Middle frontal gyrus (tissue), 1 donor: ENCODE measurements at regions not wholly inside any gene's neighbourhood (a gene's known extent, or its start where the extent isn't known, plus 50 kb on each side); places are given as distances from the start of the nearest gene placed in this dataset.

ENCODE experiments used
- DNase-seq: peaks from one replicate; pipeline ENCODE4 v3.0.0-alpha.2; 2015; ENCODE audit warnings: low spot score; ENCODE audit errors: extremely low spot score

- no peak for DNase-seq
These were observed 67.7 kb upstream of the TBX3 start for GRCh38 chr12:114751712-114752111.

- DNase-seq = no peak
These were observed 66.9 kb upstream of the TBX3 start for GRCh38 chr12:114750917-114751316.

- no peak for DNase-seq
These were observed 65.1 kb upstream of the TBX3 start for GRCh38 chr12:114749065-114749464.

DNA sequence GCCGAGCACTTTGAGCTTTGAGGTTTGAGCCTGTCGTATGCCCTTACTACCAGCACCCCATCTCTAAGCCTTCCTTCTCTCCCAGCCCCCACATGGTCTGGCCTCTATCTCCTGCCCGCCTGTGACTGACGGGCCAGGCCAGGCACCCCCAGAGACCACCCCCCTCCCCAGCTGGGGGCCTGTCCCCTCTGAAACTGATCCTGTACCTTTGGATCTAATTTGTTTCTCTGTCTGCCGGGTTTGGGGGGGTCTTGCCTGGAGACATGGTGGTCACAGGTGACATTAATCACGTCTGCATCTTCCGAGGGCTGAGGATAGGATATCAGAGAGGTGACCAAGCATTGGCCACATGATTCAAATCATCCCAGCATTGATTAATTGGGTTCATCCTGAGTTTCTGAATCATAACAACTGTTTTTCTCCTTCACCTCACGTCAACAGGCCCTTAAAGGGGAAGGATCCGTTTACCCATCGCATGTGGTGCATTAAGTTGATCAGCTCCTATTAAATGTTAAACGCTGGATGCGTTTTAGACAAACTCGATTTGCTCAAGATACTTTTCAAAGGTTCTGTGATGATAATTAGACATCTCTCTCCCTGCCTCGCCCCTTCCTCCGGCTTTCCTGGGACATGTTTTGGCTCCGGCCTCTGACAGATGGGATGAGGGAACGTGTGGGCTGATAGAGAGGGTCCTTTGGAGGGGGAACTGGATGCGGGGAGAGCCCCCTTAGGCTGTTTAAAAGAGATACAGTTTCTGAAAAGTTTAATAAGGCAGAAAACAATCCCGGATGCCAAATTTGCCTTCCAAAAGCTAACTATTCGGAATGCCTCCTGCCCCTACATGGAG is 63.3 kb upstream of the TBX3 start:
- DNase-seq = no peak

GRCh38 chr12:114746297-114747011 is 62.5 kb upstream of the TBX3 start:
- no peak for DNase-seq

DNA sequence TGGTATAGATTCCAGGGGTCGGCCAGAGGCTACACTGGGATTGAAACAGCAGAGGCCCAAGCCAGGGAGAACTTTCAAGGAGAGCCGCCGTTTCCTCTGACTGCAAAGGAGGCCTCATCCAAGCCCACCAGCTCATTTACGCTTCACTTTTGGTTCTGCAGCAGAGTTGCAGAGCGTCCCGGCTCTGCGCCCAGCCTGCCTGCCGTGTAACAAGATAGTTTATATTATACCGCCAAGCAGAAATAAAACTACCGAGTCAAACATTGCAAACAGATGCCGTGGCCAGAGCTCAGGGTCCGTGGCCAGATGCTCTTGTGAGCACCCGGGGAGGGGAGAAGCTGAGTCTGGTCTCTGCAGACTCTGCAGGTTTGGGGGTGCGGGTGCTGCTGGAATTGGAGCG is 60.7 kb upstream of the TBX3 start:
- DNase-seq = no peak

- no peak for DNase-seq
These were observed 60.3 kb upstream of the TBX3 start for GRCh38 chr12:114744285-114744684.

- no peak for DNase-seq
These were observed 59.8 kb upstream of the TBX3 start for GRCh38 chr12:114743799-114744198.

DNA sequence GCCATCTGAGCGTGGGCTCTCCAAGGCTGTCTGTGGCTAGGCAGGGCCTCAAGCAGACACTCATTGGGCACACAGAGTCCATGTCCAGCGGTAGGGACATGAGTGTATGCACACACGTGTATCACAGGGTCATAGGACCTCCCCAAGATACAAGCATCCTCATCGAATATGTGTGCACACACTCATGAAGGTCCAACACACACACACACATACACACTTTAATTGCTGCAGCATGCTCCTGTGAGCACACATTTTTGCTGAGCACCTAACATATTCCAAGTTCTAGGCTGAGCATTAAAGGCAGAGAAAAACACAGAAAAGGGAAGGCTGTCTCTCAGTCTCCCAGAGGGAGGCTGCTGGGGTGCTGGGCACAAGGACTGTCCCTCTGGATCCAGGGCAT is 59.3 kb upstream of the TBX3 start:
- DNase-seq = no peak

- no peak for DNase-seq
These were observed 58.4 kb upstream of the TBX3 start for GRCh38 chr12:114742363-114742762.

DNA sequence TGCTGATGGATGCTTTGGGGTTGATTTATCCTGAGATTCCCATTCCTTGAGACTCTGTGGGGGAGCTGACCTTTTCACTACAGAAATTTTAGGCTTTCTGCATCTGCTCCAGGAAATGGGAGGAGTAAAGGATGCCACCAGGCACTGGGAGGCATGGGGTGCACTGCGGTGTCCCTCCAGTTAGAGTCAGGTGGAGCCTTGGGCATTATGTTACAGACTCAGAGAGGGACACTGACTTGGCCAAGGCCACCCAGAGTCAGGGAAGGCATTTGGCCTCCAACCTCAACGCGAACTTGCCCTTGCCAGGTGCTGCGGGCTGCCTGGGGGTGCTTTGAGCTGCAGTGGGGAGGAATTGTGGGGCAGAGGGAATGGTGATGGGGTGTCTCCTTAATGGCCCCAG is 58.0 kb upstream of the TBX3 start:
- no peak for DNase-seq

DNA sequence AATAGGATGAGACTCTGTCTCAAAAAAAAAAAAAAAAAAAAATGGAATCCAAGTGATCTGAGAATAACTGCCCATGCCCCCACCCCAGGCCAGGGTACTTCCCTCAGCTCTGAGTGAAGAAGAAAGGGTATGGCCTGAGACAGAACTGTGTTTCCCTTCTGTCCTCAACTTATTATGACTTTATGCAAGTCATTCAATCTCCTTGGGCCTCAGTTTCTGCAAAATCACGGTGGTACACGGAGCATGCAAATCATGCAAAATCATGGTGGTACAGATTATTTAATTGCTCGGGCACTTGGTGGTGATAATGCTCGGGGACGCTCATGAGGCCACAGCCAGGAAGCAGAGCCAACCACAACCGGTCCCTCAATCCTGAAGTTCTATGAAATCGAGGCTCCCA is 56.5 kb upstream of the TBX3 start:
- DNase-seq = no peak

DNA sequence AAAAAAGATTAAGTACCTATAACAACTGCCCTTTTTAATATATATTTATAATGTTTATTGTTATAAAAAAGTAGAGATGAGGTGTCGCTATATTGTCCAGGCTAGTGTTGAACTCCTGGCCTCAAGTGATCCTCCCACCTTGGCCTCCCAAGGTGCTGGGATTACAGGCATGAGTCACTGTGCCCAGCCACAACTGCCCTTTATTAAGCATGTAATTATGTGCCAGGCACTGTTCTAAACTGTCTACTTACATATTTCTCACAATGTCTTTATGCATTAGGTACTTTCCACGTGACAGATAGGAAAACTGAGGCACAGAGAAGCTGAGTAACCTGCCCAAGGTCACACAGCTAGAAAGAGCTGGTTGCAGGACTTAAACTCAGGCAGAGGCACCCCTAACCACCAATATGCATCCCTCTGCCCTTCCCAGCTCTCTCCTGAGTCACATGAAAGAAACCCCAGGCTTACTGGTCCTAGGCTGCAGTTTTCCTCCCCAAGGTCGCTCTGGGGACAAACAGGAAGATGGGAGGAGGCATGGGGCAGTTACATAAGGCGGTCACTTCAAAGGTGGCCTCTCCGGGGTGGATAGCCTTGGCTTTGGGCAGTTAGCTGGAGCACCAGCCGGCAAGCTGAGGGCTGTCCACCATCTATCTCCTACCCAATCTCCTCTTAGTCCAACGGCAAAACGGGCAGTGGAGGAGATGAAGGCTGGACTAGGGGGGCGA is 54.6 kb upstream of the TBX3 start:
- no peak for DNase-seq

GRCh38 chr12:114735680-114736374 is 51.9 kb upstream of the TBX3 start:
- no peak for DNase-seq

DNA sequence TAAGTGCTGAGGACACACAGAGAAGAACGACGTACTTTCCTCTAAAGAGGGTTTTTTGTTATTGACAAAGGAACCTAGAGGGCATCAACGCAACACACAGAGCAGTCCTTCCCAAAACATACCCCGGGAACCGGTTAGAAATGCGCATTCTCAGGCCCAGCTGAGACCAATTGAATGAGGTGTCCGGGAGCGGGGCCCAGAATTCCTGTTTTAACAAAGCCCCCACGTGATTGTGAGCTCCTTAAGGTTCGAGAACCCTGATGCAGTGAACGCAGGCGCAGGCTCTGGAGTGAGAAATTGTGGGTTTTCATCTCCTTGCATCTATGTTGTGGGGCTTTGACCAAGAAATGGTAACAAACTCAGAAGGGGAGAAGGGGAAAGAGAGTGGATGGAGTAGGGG is 51.0 kb upstream of the TBX3 start:
- no peak for DNase-seq

DNA sequence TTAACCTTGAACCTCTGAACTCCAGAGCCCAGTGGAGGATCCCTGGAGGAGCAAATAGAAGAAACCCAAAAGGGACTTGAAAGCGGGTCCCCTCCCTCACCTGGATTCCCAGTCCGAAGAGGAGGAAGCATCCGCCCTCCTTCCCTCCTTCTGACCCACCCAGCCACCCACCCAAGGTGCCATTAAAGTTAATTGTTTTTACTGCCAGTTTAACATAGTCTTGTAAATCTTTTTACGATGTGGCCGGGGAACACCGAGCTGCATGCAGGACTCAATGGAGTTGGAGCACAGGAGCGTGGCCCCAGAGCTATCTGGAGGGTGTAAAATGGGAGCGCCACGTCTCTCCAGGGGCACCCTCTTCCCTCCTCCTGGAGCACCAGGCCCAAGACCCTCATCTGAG is 49.9 kb upstream of the TBX3 start:
- no peak for DNase-seq
